ENCODE measurements at regions not wholly inside any gene's neighbourhood (a gene's known extent, or its start where the extent isn't known, plus 50 kb on each side); places are given as distances from the start of the nearest gene placed in this dataset.

GRCh38 chr16:64132190-64132589 is 989.7 kb downstream of the CDH11 start:
- no peak for TF ChIP-seq MXI1 (conservative IDR thresholded peaks at IDR 0.05; ENCODE audit: poor library complexity, severe bottlenecking)
- TF ChIP-seq SMC3 (conservative IDR thresholded peaks at IDR 0.05; ENCODE audit: poor library complexity), result no peak
- no peak for TF ChIP-seq EP300 (conservative IDR thresholded peaks at IDR 0.05; ENCODE audit: poor library complexity, severe bottlenecking)
- TF ChIP-seq RAD21 (conservative IDR thresholded peaks at IDR 0.05), result no peak
- no peak for TF ChIP-seq TAF1 (IDR thresholded peaks at IDR 0.05; ENCODE audit: low read depth)
- no peak for TF ChIP-seq POLR2AphosphoS5 (IDR thresholded peaks at IDR 0.05)
- TF ChIP-seq CTCF (IDR thresholded peaks at IDR 0.05; ENCODE audit: poor library complexity, severe bottlenecking), result no peak
- TF ChIP-seq REST (IDR thresholded peaks at IDR 0.05; ENCODE audit: borderline replicate concordance), result no peak
- TF ChIP-seq EZH2 (IDR thresholded peaks at IDR 0.05; ENCODE audit: borderline replicate concordance, insufficient read depth, low read length, poor library complexity, severe bottlenecking), result no peak
- Histone ChIP-seq H3K27me3 (ENCODE audit: insufficient read depth, low read depth, low read length) (no peaks in the 10 kb centered on the region), H3K9ac (ENCODE audit: low read length) (no peak overlapping the region), H3K79me2 (replicated peaks; ENCODE audit: insufficient read depth, low read length) (no peaks in the 10 kb centered on the region), H3K9me3 (ENCODE audit: low read length) (no peaks in the 10 kb centered on the region), H4K20me1 (ENCODE audit: insufficient read depth) (no peaks in the 10 kb centered on the region), H3K9me2 (ENCODE audit: insufficient read depth, low read length) (no peaks in the 10 kb centered on the region), H3K4me3 (ENCODE audit: low read length) (no peak overlapping the region), H3K36me3 (ENCODE audit: insufficient read depth, low read length) (no peaks in the 10 kb centered on the region), H3K4me2 (ENCODE audit: low read length) (no peak overlapping the region), H3K27ac (ENCODE audit: low read length) (no peak overlapping the region), H2AFZ (ENCODE audit: low read depth, low read length) (no peak overlapping the region), H3F3A (ENCODE audit: insufficient read depth, low read length, poor library complexity, severe bottlenecking) (no peaks in the 10 kb centered on the region)

- H2AFZ ChIP-seq (ENCODE audit: low read depth, low read length), result no peak overlapping the region
- no peaks in the 10 kb centered on the region for H3F3A ChIP-seq (ENCODE audit: insufficient read depth, low read length, poor library complexity, severe bottlenecking)
- no peak overlapping the region for H3K4me2 ChIP-seq (ENCODE audit: low read length)
Observed at GRCh38 chr16:64131423-64131822, 990.4 kb downstream of the CDH11 start.

More at GRCh38 chr16:64131423-64131822, 990.4 kb downstream of the CDH11 start:
- no peak overlapping the region for H3K4me3 ChIP-seq (ENCODE audit: low read length)
- H4K20me1 ChIP-seq (ENCODE audit: insufficient read depth), result no peaks in the 10 kb centered on the region
- H3K27ac ChIP-seq (ENCODE audit: low read length), result no peak overlapping the region
- H3K27me3 ChIP-seq (ENCODE audit: insufficient read depth, low read depth, low read length), result no peaks in the 10 kb centered on the region
- H3K9ac ChIP-seq (ENCODE audit: low read length), result no peak overlapping the region
- no peaks in the 10 kb centered on the region for H3K9me2 ChIP-seq (ENCODE audit: insufficient read depth, low read length)
- H3K36me3 ChIP-seq (ENCODE audit: insufficient read depth, low read length), result no peaks in the 10 kb centered on the region
- no peak for TF ChIP-seq POLR2AphosphoS5 (IDR thresholded peaks at IDR 0.05)
- TF ChIP-seq REST (IDR thresholded peaks at IDR 0.05; ENCODE audit: borderline replicate concordance), result no peak
- no peak for TF ChIP-seq TAF1 (IDR thresholded peaks at IDR 0.05; ENCODE audit: low read depth)
- no peak for TF ChIP-seq EP300 (conservative IDR thresholded peaks at IDR 0.05; ENCODE audit: poor library complexity, severe bottlenecking)
- no peak for TF ChIP-seq SMC3 (conservative IDR thresholded peaks at IDR 0.05; ENCODE audit: poor library complexity)
- TF ChIP-seq CTCF (IDR thresholded peaks at IDR 0.05; ENCODE audit: poor library complexity, severe bottlenecking), result no peak
- no peak for TF ChIP-seq RAD21 (conservative IDR thresholded peaks at IDR 0.05)
- TF ChIP-seq MXI1 (conservative IDR thresholded peaks at IDR 0.05; ENCODE audit: poor library complexity, severe bottlenecking), result no peak
- no peak for TF ChIP-seq EZH2 (IDR thresholded peaks at IDR 0.05; ENCODE audit: borderline replicate concordance, insufficient read depth, low read length, poor library complexity, severe bottlenecking)
- H3K79me2 ChIP-seq (replicated peaks; ENCODE audit: insufficient read depth, low read length), result no peaks in the 10 kb centered on the region
- H3K9me3 ChIP-seq (ENCODE audit: low read length), result no peaks in the 10 kb centered on the region
